ENCODE measurements at regions not wholly inside any gene's neighbourhood (a gene's known extent, or its start where the extent isn't known, plus 50 kb on each side); places are given as distances from the start of the nearest gene placed in this dataset.
"Not testable (repeated sequence)": the region's sequence is repeated elsewhere in the genome, so short reads cannot be mapped to it uniquely, and the experiment has no call there.

- TF ChIP-seq HNF4A (CRISPR knock-in tag; IDR thresholded peaks at IDR 0.05); TCF7 (IDR thresholded peaks at IDR 0.05; ENCODE audit: low read depth); CTCF (CRISPR knock-in tag; IDR thresholded peaks at IDR 0.05); CHD4 (IDR thresholded peaks at IDR 0.05; ENCODE audit: borderline replicate concordance, low read length); GABPA (IDR thresholded peaks at IDR 0.05; ENCODE audit: low read depth, low read length); GABPA (CRISPR knock-in tag; IDR thresholded peaks at IDR 0.05; ENCODE audit: low read depth); SNRNP70 (IDR thresholded peaks at IDR 0.05; ENCODE audit: low read depth, low read length); TBX3 (IDR thresholded peaks at IDR 0.05; ENCODE audit: borderline replicate concordance); KDM1A (CRISPR knock-in tag; IDR thresholded peaks at IDR 0.05): not testable (repeated sequence)
These were observed 74.4 kb upstream of the KIF2B start for GRCh38 chr17:53748159-53748820.

Measured in HepG2 (cell line).